DOHH2 (cell line): ENCODE measurements at regions not wholly inside any gene's neighbourhood (a gene's known extent, or its start where the extent isn't known, plus 50 kb on each side); places are given as distances from the start of the nearest gene placed in this dataset.

Source experiments
- H3F3A ChIP-seq: fragments of 200-600 bp; sonication (generic), shearing (Covaris generic); 2 replicates; pipeline ENCODE4 v1.6.0; 2016; ENCODE audit warnings: antibody characterized with exemption, mild to moderate bottlenecking; ENCODE audit not compliant: control insufficient read depth, insufficient read depth
- H3K27ac ChIP-seq: fragments of 200-600 bp; sonication (generic); 2 replicates; pipeline ENCODE4 v1.5.1; 2014; ENCODE audit warnings: low read depth, mild to moderate bottlenecking, low read length, moderate library complexity
- H3K27me3 ChIP-seq: fragments of 200-600 bp; sonication (generic); 2 replicates; pipeline ENCODE4 v1.6.1; 2014; ENCODE audit warnings: mild to moderate bottlenecking, low read length, mixed read lengths; ENCODE audit not compliant: control insufficient read depth
- H3K36me3 ChIP-seq: fragments of 200-600 bp; sonication (generic); 2 replicates; pipeline ENCODE4 v1.6.1; 2014; ENCODE audit warnings: mild to moderate bottlenecking, low read length, moderate library complexity, mixed read lengths; ENCODE audit not compliant: control insufficient read depth
- H3K4me1 ChIP-seq: fragments of 200-600 bp; sonication (generic); 2 replicates; pipeline ENCODE4 v1.6.1; 2014; ENCODE audit warnings: mild to moderate bottlenecking, low read length, mixed read lengths; ENCODE audit not compliant: control insufficient read depth
- H3K4me2 ChIP-seq: fragments of 200-600 bp; sonication (generic); 2 replicates; pipeline ENCODE4 v1.6.0; 2014; ENCODE audit warnings: mild to moderate bottlenecking, low read length, moderate library complexity
- H3K4me3 ChIP-seq: fragments of 200-600 bp; sonication (generic); 2 replicates; pipeline ENCODE4 v1.5.1; 2014; ENCODE audit warnings: mild to moderate bottlenecking, low read length, mixed read lengths
- H3K79me2 ChIP-seq: fragments of 200-600 bp; sonication (generic); 2 replicates; pipeline ENCODE4 v1.6.1; 2014; ENCODE audit warnings: mild to moderate bottlenecking, low read length, mixed read lengths; ENCODE audit not compliant: control insufficient read depth
- H3K9me2 ChIP-seq: fragments of 200-600 bp; sonication (generic); replicated peaks from 2 replicates; pipeline ENCODE4 v1.6.1; 2014; ENCODE audit warnings: mild to moderate bottlenecking, low read length, mixed read lengths; ENCODE audit not compliant: control insufficient read depth
- H3K9me3 ChIP-seq: fragments of 200-600 bp; sonication (generic); 2 replicates; pipeline ENCODE4 v1.6.1; 2014; ENCODE audit warnings: antibody characterized with exemption, low read length, mixed read lengths; ENCODE audit not compliant: control insufficient read depth, insufficient read depth
- H4K20me1 ChIP-seq: fragments of 200-600 bp; sonication (generic); 2 replicates; pipeline ENCODE4 v1.6.0; 2014; ENCODE audit warnings: low read depth, mild to moderate bottlenecking, antibody characterized with exemption, low read length, moderate library complexity; ENCODE audit not compliant: control insufficient read depth, insufficient read depth
- CTCF ChIP-seq: fragments of 200-600 bp; sonication (generic); IDR thresholded peaks from one replicate; pipeline ENCODE4 v1.5.1; 2014; ENCODE audit warnings: antibody characterized with exemption, mild to moderate bottlenecking, low read depth, low read length; ENCODE audit not compliant: poor library complexity, severe bottlenecking
- EZH2phosphoT487 ChIP-seq: fragments of 200-600 bp; sonication (generic); IDR thresholded peaks from 2 replicates; pipeline ENCODE4 v1.6.1; 2017; ENCODE audit warnings: borderline replicate concordance, mild to moderate bottlenecking, antibody characterized with exemption, low read length, moderate library complexity, mixed read lengths

GRCh38 chr4:42315231-42315630 is 82.1 kb upstream of the SHISA3 start:
- Histone ChIP-seq H4K20me1 (no peaks in the 10 kb centered on the region), H3K9me3 (no peaks in the 10 kb centered on the region), H3K4me1 (no peaks in the 10 kb centered on the region), H3K9me2 (no peaks in the 10 kb centered on the region), H3K27ac (no peak overlapping the region), H3K36me3 (no peaks in the 10 kb centered on the region), H3K79me2 (no peaks in the 10 kb centered on the region), H3K27me3 (no peaks in the 10 kb centered on the region; the same call in 1 of the 2 replicates), H3K4me2 (no peak overlapping the region), H3K4me3 (no peak overlapping the region), H3F3A (no peaks in the 10 kb centered on the region)
- TF ChIP-seq EZH2phosphoT487 (no peak), CTCF (no peak)

GRCh38 chr4:42320822-42321388 is 76.4 kb upstream of the SHISA3 start:
- Histone ChIP-seq H3K4me2 (no peak overlapping the region), H3K27ac (no peak overlapping the region), H3F3A (no peaks in the 10 kb centered on the region), H3K4me3 (no peak overlapping the region), H4K20me1 (no peaks in the 10 kb centered on the region), H3K27me3 (no peaks in the 10 kb centered on the region; the same call in 1 of the 2 replicates), H3K9me3 (peaks cover 3% of the 10 kb centered on the region; the same call in 1 of the 2 replicates), H3K4me1 (peaks cover 9% of the 10 kb centered on the region), H3K79me2 (no peaks in the 10 kb centered on the region), H3K9me2 (no peaks in the 10 kb centered on the region), H3K36me3 (no peaks in the 10 kb centered on the region)
- TF ChIP-seq EZH2phosphoT487 (no peak), CTCF (no peak)

GRCh38 chr4:42326040-42326439 is 71.2 kb upstream of the SHISA3 start:
- peaks cover 3% of the 10 kb centered on the region; the same call in 1 of the 2 replicates for H3K9me3 ChIP-seq
- H4K20me1 ChIP-seq: no peaks in the 10 kb centered on the region
- H3K4me1 ChIP-seq: peaks cover 6% of the 10 kb centered on the region
- no peaks in the 10 kb centered on the region for H3K36me3 ChIP-seq
- H3K27me3 ChIP-seq: 0 out of 2 replicates have a peak, but pooled peaks cover 4% of the 10 kb centered on the region
- H3K4me3 ChIP-seq: no peak overlapping the region
- H3K4me2 ChIP-seq: no peak overlapping the region
- H3F3A ChIP-seq: no peaks in the 10 kb centered on the region
- H3K79me2 ChIP-seq: no peaks in the 10 kb centered on the region
- no peaks in the 10 kb centered on the region for H3K9me2 ChIP-seq
- TF ChIP-seq CTCF (no peak), EZH2phosphoT487 (no peak)
- H3K27ac ChIP-seq: no peak overlapping the region
